OCI-LY7 (cell line): ENCODE measurements at regions not wholly inside any gene's neighbourhood (a gene's known extent, or its start where the extent isn't known, plus 50 kb on each side); places are given as distances from the start of the nearest gene placed in this dataset.

Source experiments
- BruUV-seq: library from RNA; stranded (reverse); fragments of 400-500 nt; replicated peaks from 2 replicates; lab custom pipeline; 2021; lab: Mats Ljungman, UMichigan
- CTCF ChIA-PET: fragments of 300-600 bp; sonication (Branson Sonifier 250); formaldehyde crosslinking; loops from one replicate; lab custom pipeline; 2022; ENCODE audit warnings: antibody characterized with exemption; ENCODE audit not compliant: unreplicated experiment; lab: Charles Lee
- POLR2A ChIA-PET: fragments of 300-600 bp; sonication (Branson Sonifier 250); formaldehyde crosslinking; loops from one replicate; lab custom pipeline; 2022; ENCODE audit warnings: antibody characterized with exemption; lab: Charles Lee
- DNase-seq: peaks from one replicate; pipeline ENCODE4 v3.0.0-alpha.2; 2015; ENCODE audit warnings: low spot score
- H2AFZ ChIP-seq: fragments of 200-600 bp; sonication (generic), shearing (Covaris generic); 2 replicates; pipeline ENCODE4 v1.6.1; 2014; ENCODE audit warnings: mild to moderate bottlenecking, antibody characterized with exemption, low read length, moderate library complexity
- H3K27ac ChIP-seq: fragments of 200-600 bp; sonication (generic); 2 replicates; pipeline ENCODE4 v1.5.1; 2014; ENCODE audit warnings: mixed run types, low read depth, mild to moderate bottlenecking, moderate library complexity, low read length, inconsistent platforms; ENCODE audit not compliant: poor library complexity, severe bottlenecking
- H3K36me3 ChIP-seq: fragments of 200-600 bp; sonication (generic); 2 replicates; pipeline ENCODE4 v1.6.1; 2014; ENCODE audit warnings: mild to moderate bottlenecking, antibody characterized with exemption, low read length, moderate library complexity, mixed read lengths; ENCODE audit not compliant: insufficient read depth
- H3K4me1 ChIP-seq: fragments of 200-600 bp; sonication (generic); 2 replicates; pipeline ENCODE4 v1.5.1; 2014; ENCODE audit warnings: mild to moderate bottlenecking, low read length; ENCODE audit not compliant: insufficient read depth, poor library complexity, severe bottlenecking
- H3K4me2 ChIP-seq: fragments of 200-600 bp; sonication (generic); 2 replicates; pipeline ENCODE4 v1.6.1; 2014; ENCODE audit warnings: mild to moderate bottlenecking, low read length
- H3K4me3 ChIP-seq: fragments of 200-600 bp; sonication (generic); 2 replicates; pipeline ENCODE4 v1.5.1; 2014; ENCODE audit warnings: mild to moderate bottlenecking, low read depth, low read length; ENCODE audit not compliant: poor library complexity, severe bottlenecking
- H3K79me2 ChIP-seq: fragments of 200-600 bp; sonication (generic); 2 replicates; pipeline ENCODE4 v1.6.1; 2016; ENCODE audit warnings: low read depth, mild to moderate bottlenecking, low read length, moderate library complexity, mixed read lengths; ENCODE audit not compliant: insufficient read depth
- H3K9me2 ChIP-seq: fragments of 200-600 bp; sonication (generic); 2 replicates; pipeline ENCODE4 v1.6.1; 2016; ENCODE audit warnings: mild to moderate bottlenecking, low read length, mixed read lengths; ENCODE audit not compliant: insufficient read depth
- H3K9me3 ChIP-seq: fragments of 200-600 bp; sonication (generic); 2 replicates; pipeline ENCODE4 v1.6.1; 2014; ENCODE audit warnings: mild to moderate bottlenecking, mixed run types, low read length, mixed read lengths
- H4K20me1 ChIP-seq: fragments of 200-600 bp; sonication (generic); 2 replicates; pipeline ENCODE4 v1.6.1; 2014; ENCODE audit warnings: mild to moderate bottlenecking, antibody characterized with exemption, low read length, moderate library complexity, mixed read lengths; ENCODE audit not compliant: insufficient read depth
- CTCF ChIP-seq: fragments of 200-600 bp; sonication (generic); conservative IDR thresholded peaks from 2 replicates; pipeline ENCODE4 v1.5.1; 2014; ENCODE audit warnings: mild to moderate bottlenecking, antibody characterized with exemption, low read length, moderate library complexity, mixed read lengths
- EZH2phosphoT487 ChIP-seq: fragments of 200-600 bp; sonication (generic); IDR thresholded peaks from 2 replicates; pipeline ENCODE4 v1.6.1; 2018; ENCODE audit warnings: low read depth, borderline replicate concordance, mild to moderate bottlenecking, mixed run types, antibody characterized with exemption, low read length, moderate library complexity, mixed read lengths
- intact Hi-C: fragments of 100-400 bp; cut with micrococcal nuclease; formaldehyde crosslinking; loops from one replicate; pipeline ENCODE4 v1.10.0; 2022; ENCODE audit not compliant: unreplicated experiment

DNA sequence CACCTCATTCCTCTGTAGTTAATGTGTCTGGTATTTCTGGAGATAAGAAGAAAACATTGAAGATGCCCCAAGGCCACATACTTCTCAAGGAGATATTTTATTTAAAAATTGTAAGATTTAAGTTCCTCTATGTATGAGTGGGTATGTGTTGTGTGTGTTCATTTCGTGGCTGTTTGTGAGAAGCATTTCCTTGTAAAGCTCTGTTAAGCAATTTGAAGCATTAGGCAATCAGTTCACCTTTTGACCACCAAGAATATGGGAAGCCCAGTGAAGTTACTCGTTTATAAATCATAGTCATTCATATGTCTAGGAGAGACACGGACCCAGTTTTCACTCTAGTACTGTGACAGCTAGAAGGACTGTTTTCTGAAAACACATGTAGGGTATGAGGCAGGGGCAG, 717.6 kb upstream of the MAP3K7 start:
- no peak overlapping the region for H3K27ac ChIP-seq
- no peaks in the 10 kb centered on the region for H4K20me1 ChIP-seq
- intact Hi-C loops, result no loop called here
- no TSS peak for BruUV-seq
- H3K9me3 ChIP-seq, result no peaks in the 10 kb centered on the region
- H3K79me2 ChIP-seq, result no peaks in the 10 kb centered on the region
- ChIA-PET CTCF (no interaction called here), POLR2A (interaction anchor here (0.6 kb wide), 1 partner anchor 1474 kb away, joined by 3 read pairs; no protein-coding TSS in a partner anchor)
- H3K36me3 ChIP-seq, result no peaks in the 10 kb centered on the region
- H3K4me3 ChIP-seq, result no peak overlapping the region
- TF ChIP-seq CTCF (no peak), EZH2phosphoT487 (no peak)
- no peak overlapping the region for H3K4me2 ChIP-seq
- DNase-seq, result no peak
- H2AFZ ChIP-seq, result no peak overlapping the region
- no peaks in the 10 kb centered on the region for H3K9me2 ChIP-seq
- no peaks in the 10 kb centered on the region for H3K4me1 ChIP-seq

DNA sequence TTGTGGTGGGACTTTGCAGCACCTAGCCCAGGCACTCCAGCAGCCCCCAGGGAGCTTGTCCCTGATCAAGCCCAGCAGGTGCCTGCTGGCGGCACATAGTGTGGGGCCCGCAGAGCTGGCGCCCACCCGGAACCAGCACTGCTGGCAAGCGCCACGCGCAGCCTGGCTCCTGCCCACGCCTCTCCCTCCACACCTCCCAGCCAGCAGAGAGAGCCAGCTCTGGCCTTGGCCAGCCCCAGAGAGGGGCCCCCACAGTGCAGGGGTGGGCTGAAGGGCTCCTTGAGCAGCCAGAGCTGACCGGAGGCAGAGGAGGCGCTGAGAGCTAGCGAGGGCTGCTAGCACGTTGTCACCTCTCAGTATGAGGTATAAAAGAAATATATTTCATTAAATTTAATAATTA, 716.5 kb upstream of the MAP3K7 start:
- H3K27ac ChIP-seq, result no peak overlapping the region
- intact Hi-C loops, result no loop called here
- no peaks in the 10 kb centered on the region for H3K36me3 ChIP-seq
- no peak overlapping the region for H3K4me2 ChIP-seq
- no peak overlapping the region for H2AFZ ChIP-seq
- no peaks in the 10 kb centered on the region for H3K4me1 ChIP-seq
- no peaks in the 10 kb centered on the region for H3K9me3 ChIP-seq
- CTCF ChIA-PET, result interaction anchor here (0.6 kb wide), 1 partner anchor 76 kb away, joined by 3 read pairs; no protein-coding TSS in a partner anchor
- no peak overlapping the region for H3K4me3 ChIP-seq
- no peaks in the 10 kb centered on the region for H3K79me2 ChIP-seq
- no peak for TF ChIP-seq EZH2phosphoT487
- no peak for TF ChIP-seq CTCF
- POLR2A ChIA-PET, result interaction anchor here (2.2 kb wide), 1 partner anchor 23 kb away, joined by 6 read pairs; no protein-coding TSS in a partner anchor
- no peak for DNase-seq
- H3K9me2 ChIP-seq, result no peaks in the 10 kb centered on the region
- H4K20me1 ChIP-seq, result no peaks in the 10 kb centered on the region
- no TSS peak for BruUV-seq

DNA sequence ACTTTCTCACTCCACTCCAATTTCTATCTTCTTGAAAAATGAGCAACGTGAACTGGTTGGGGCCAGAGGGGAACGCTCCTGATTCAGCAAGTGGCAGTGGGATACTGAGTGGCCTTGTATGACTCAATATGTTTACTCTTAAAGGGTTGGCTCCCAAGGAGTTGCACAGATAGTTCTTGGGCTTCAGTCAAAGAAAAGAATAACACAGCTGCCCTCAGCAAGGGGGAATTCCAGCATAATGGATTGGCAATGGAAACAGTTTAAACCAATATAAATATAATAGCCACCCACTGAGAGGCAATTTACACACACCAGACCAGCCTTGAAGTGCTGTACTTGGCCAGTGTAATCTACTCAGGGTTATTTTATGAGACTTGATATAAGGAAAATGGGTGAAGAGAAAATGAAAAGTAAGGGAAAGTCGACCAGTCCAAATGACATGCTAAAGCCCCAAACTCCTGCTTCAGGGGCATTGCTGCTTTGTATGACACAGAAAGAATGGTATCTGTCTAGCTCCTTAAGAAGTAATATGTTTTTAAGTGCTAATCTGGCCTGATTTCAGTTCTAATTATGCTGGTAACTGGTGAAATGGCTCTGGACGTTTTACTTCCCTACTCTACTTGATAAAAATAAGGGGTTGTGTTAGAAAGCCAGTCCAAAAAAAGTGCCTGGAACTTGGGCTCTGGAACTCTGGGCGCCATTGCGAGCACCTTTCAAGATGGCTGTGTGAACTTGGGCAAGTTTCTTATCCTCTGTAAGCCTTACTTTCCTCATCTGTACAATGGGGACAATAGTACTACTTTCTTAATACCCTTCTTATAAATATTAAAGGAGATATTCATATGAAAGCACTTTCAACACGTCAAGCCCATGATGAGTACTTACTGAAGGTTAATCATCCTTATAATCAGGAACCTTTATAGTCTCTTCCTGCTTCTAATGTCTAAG, 712.9 kb upstream of the MAP3K7 start:
- H3K4me3 ChIP-seq, result no peak overlapping the region
- no peak for DNase-seq
- intact Hi-C loops, result no loop called here
- ChIA-PET POLR2A (no interaction called here), CTCF (no interaction called here)
- no peak overlapping the region for H2AFZ ChIP-seq
- no TSS peak for BruUV-seq
- no peaks in the 10 kb centered on the region for H3K79me2 ChIP-seq
- TF ChIP-seq CTCF (no peak), EZH2phosphoT487 (no peak)
- H3K9me2 ChIP-seq, result no peaks in the 10 kb centered on the region
- no peak overlapping the region for H3K27ac ChIP-seq
- H3K4me2 ChIP-seq, result no peak overlapping the region
- H3K9me3 ChIP-seq, result no peaks in the 10 kb centered on the region
- no peaks in the 10 kb centered on the region for H3K4me1 ChIP-seq
- H4K20me1 ChIP-seq, result no peaks in the 10 kb centered on the region
- H3K36me3 ChIP-seq, result no peaks in the 10 kb centered on the region
